Astrocyte (in vitro differentiated cells and primary cell): ENCODE measurements at regions not wholly inside any gene's neighbourhood (a gene's known extent, or its start where the extent isn't known, plus 50 kb on each side); places are given as distances from the start of the nearest gene placed in this dataset.

Source experiments
- DNase-seq: peaks from one replicate; pipeline ENCODE4 v3.0.0-alpha.2; 2010; ENCODE audit warnings: low read depth
- FAIRE-seq: peaks from 2 replicates; lab custom pipeline; 2011; peaks lifted over from hg19 to GRCh38; lab: Jason Lieb, UNC
- H2AFZ ChIP-seq: 2 replicates; pipeline ENCODE4 v1.6.0; 2012; ENCODE audit warnings: low read depth, low read length, inconsistent platforms
- H3K27ac ChIP-seq: 2 replicates; pipeline ENCODE4 v1.5.1; 2011; ENCODE audit warnings: low read depth, low read length, inconsistent platforms
- H3K27me3 ChIP-seq: 2 replicates; pipeline ENCODE4 v1.6.0; 2011; ENCODE audit warnings: low read length, inconsistent platforms; ENCODE audit not compliant: insufficient read depth
- H3K36me3 ChIP-seq: 2 replicates; pipeline ENCODE4 v1.5.1; 2011; ENCODE audit warnings: low read length, inconsistent platforms; ENCODE audit not compliant: insufficient read depth
- H3K4me1 ChIP-seq: 2 replicates; pipeline ENCODE4 v1.5.1; 2011; ENCODE audit warnings: low read length, inconsistent platforms; ENCODE audit not compliant: insufficient read depth
- H3K4me2 ChIP-seq: 2 replicates; pipeline ENCODE4 v1.6.0; 2012; ENCODE audit warnings: low read length, inconsistent platforms
- H3K4me3 ChIP-seq: 2 replicates; pipeline ENCODE4 v1.5.1; 2011; ENCODE audit warnings: low read depth, mild to moderate bottlenecking, low read length, inconsistent platforms; ENCODE audit not compliant: insufficient read depth
- H3K79me2 ChIP-seq: 2 replicates; pipeline ENCODE4 v1.6.0; 2012; ENCODE audit warnings: mild to moderate bottlenecking, low read length, inconsistent platforms; ENCODE audit not compliant: insufficient read depth
- H3K9ac ChIP-seq: 2 replicates; pipeline ENCODE4 v1.6.0; 2012; ENCODE audit warnings: mild to moderate bottlenecking, low read length, inconsistent platforms
- H3K9me3 ChIP-seq: 2 replicates; pipeline ENCODE4 v1.5.1; 2012; ENCODE audit warnings: low read depth, mild to moderate bottlenecking, low read length, inconsistent platforms; ENCODE audit not compliant: insufficient read depth
- H4K20me1 ChIP-seq: 2 replicates; pipeline ENCODE4 v1.6.0; 2012; ENCODE audit warnings: low read length, inconsistent platforms; ENCODE audit not compliant: insufficient read depth
- H3K27ac Mint-ChIP-seq: one replicate; pipeline ENCODE4 v1.8.0; 2021; ENCODE audit warnings: mild to moderate bottlenecking, mixed read lengths; ENCODE audit not compliant: unreplicated experiment
- H3K27me3 Mint-ChIP-seq: one replicate; pipeline ENCODE4 v1.8.0; 2021; ENCODE audit warnings: low read depth, mixed read lengths; ENCODE audit not compliant: unreplicated experiment
- H3K36me3 Mint-ChIP-seq: one replicate; pipeline ENCODE4 v1.8.0; 2021; ENCODE audit warnings: low read depth, mixed read lengths; ENCODE audit not compliant: unreplicated experiment
- H3K4me1 Mint-ChIP-seq: one replicate; pipeline ENCODE4 v1.8.0; 2021; ENCODE audit warnings: low read depth, mixed read lengths; ENCODE audit not compliant: unreplicated experiment
- H3K4me3 Mint-ChIP-seq: one replicate; pipeline ENCODE4 v1.8.0; 2021; ENCODE audit warnings: mild to moderate bottlenecking, moderate library complexity, mixed read lengths; ENCODE audit not compliant: unreplicated experiment
- H3K9me3 Mint-ChIP-seq: one replicate; pipeline ENCODE4 v1.8.0; 2021; ENCODE audit warnings: mild to moderate bottlenecking, mixed read lengths; ENCODE audit not compliant: unreplicated experiment
- EZH2 ChIP-seq: IDR thresholded peaks from 2 replicates; pipeline ENCODE4 v1.6.1; 2012; ENCODE audit warnings: mild to moderate bottlenecking, low read length, inconsistent platforms; ENCODE audit not compliant: insufficient read depth
- TF ChIP-seq, protein P1 (sequence below): IDR thresholded peaks from 2 replicates; pipeline ENCODE4 v1.5.1; 2011; ENCODE audit warnings: low read depth, mild to moderate bottlenecking, inconsistent platforms, low read length, moderate library complexity; ENCODE audit not compliant: insufficient read depth

- H3K27me3 ChIP-seq, result no peaks in the 10 kb centered on the region
- H2AFZ ChIP-seq, result no peak overlapping the region
- H3K9ac ChIP-seq, result no peak overlapping the region
- H3K36me3 ChIP-seq, result no peaks in the 10 kb centered on the region
- H3K36me3 Mint-ChIP-seq, result no peaks in the 10 kb centered on the region
- FAIRE-seq, result no peak
- H3K4me1 ChIP-seq, result no peaks in the 10 kb centered on the region
- H4K20me1 ChIP-seq, result no peaks in the 10 kb centered on the region
- no peaks in the 10 kb centered on the region for H3K79me2 ChIP-seq
- H3K9me3 Mint-ChIP-seq, result no peaks in the 10 kb centered on the region
- no peak overlapping the region for H3K4me3 Mint-ChIP-seq
- H3K27ac Mint-ChIP-seq, result no peak overlapping the region
- no peaks in the 10 kb centered on the region for H3K9me3 ChIP-seq
- DNase-seq, result no peak
- no peak for TF ChIP-seq EZH2
- TF ChIP-seq, protein P1, sequence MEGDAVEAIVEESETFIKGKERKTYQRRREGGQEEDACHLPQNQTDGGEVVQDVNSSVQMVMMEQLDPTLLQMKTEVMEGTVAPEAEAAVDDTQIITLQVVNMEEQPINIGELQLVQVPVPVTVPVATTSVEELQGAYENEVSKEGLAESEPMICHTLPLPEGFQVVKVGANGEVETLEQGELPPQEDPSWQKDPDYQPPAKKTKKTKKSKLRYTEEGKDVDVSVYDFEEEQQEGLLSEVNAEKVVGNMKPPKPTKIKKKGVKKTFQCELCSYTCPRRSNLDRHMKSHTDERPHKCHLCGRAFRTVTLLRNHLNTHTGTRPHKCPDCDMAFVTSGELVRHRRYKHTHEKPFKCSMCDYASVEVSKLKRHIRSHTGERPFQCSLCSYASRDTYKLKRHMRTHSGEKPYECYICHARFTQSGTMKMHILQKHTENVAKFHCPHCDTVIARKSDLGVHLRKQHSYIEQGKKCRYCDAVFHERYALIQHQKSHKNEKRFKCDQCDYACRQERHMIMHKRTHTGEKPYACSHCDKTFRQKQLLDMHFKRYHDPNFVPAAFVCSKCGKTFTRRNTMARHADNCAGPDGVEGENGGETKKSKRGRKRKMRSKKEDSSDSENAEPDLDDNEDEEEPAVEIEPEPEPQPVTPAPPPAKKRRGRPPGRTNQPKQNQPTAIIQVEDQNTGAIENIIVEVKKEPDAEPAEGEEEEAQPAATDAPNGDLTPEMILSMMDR, result no peak
- H3K27ac ChIP-seq, result no peak overlapping the region
- no peaks in the 10 kb centered on the region for H3K4me1 Mint-ChIP-seq
- peaks cover 31% of the 10 kb centered on the region for H3K27me3 Mint-ChIP-seq
- no peak overlapping the region for H3K4me2 ChIP-seq
- H3K4me3 ChIP-seq, result no peak overlapping the region
These were observed 483.2 kb upstream of the MKI67 start for GRCh38 chr10:128609460-128609859.

GRCh38 chr10:128610113-128610512 lies 483.9 kb upstream of the MKI67 start:
- H3K36me3 Mint-ChIP-seq, result no peaks in the 10 kb centered on the region
- no peak for DNase-seq
- Histone ChIP-seq H3K9ac (no peak overlapping the region), H3K4me1 (no peaks in the 10 kb centered on the region), H3K4me2 (no peak overlapping the region), H3K27ac (no peak overlapping the region), H4K20me1 (no peaks in the 10 kb centered on the region), H2AFZ (no peak overlapping the region), H3K4me3 (no peak overlapping the region), H3K79me2 (no peaks in the 10 kb centered on the region), H3K9me3 (no peaks in the 10 kb centered on the region), H3K36me3 (no peaks in the 10 kb centered on the region), H3K27me3 (no peaks in the 10 kb centered on the region)
- no peak overlapping the region for H3K27ac Mint-ChIP-seq
- no peak for TF ChIP-seq EZH2
- TF ChIP-seq, protein P1, result no peak
- peaks cover 1% of the 10 kb centered on the region for H3K9me3 Mint-ChIP-seq
- no peaks in the 10 kb centered on the region for H3K4me1 Mint-ChIP-seq
- peaks cover 31% of the 10 kb centered on the region for H3K27me3 Mint-ChIP-seq
- no peak for FAIRE-seq
- H3K4me3 Mint-ChIP-seq, result no peak overlapping the region

DNA sequence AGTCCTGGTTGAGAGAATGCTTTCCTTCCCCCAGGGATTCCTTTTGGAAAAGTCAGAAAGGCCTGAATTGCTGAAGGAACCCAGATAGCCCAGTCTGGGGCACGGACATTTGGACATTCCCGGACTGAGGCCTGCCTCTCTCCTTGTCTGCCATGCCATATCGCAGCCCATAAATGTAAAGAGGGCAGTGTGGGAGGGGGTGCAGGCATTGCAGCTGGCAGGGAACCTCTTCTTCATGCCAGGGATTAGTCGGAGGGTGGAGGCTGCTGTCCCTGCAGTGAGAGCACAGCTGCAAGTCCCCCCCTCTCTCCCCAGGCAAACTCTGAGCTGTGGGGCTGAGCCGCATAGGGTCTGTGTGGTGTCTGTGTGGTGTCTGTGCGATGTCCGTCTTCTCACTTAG lies 486.0 kb upstream of the MKI67 start:
- Mint-ChIP-seq H3K36me3 (no peaks in the 10 kb centered on the region), H3K27me3 (peaks cover 30% of the 10 kb centered on the region), H3K4me1 (no peaks in the 10 kb centered on the region), H3K27ac (no peak overlapping the region), H3K4me3 (no peak overlapping the region), H3K9me3 (peaks cover 1% of the 10 kb centered on the region)
- Histone ChIP-seq H3K27ac (no peak overlapping the region), H3K4me3 (no peak overlapping the region), H3K4me2 (no peak overlapping the region), H3K9ac (no peak overlapping the region), H4K20me1 (no peaks in the 10 kb centered on the region), H3K27me3 (no peaks in the 10 kb centered on the region), H3K36me3 (no peaks in the 10 kb centered on the region), H3K4me1 (no peaks in the 10 kb centered on the region), H3K9me3 (no peaks in the 10 kb centered on the region), H2AFZ (no peak overlapping the region), H3K79me2 (no peaks in the 10 kb centered on the region)
- TF ChIP-seq, protein P1, result no peak
- no peak for TF ChIP-seq EZH2
- no peak for DNase-seq
- no peak for FAIRE-seq
